Stimulated activated CD8-positive, alpha-beta memory T cell treated with anti-CD3 and anti-CD28 coated beads, Interleukin-12 subunit alpha, Interleukin-12 subunit beta, amount 100 ng/mL, for 4 hours (primary cell): ENCODE measurements at regions not wholly inside any gene's neighbourhood (a gene's known extent, or its start where the extent isn't known, plus 50 kb on each side); places are given as distances from the start of the nearest gene placed in this dataset.

Source experiments
- DNase-seq: peaks from one replicate; pipeline ENCODE4 v3.0.0-alpha.2; 2020; ENCODE audit warnings: low read depth

DNA sequence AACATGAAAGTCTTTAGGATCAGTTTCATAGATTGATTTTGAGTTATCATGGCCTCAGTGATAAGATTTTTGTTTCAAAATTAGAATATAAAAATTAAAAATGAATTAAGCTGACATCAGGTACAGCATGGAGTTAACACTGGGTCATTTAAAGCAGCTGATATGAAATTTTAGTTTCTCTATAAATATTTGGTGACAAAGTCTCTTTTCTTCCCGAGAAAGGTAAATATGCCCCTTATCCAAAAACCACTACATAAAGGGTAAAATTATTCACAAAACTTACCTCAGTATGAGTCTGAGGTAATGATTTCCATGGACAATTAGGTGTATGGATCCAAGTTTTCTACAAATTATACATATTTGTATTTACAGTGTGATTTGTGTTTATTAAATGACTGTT lies 121.5 kb upstream of the PJA2 start:
- DNase-seq, result no peak

- no peak for DNase-seq
Measured at GRCh38 chr5:109529987-109530386, 120.2 kb upstream of the PJA2 start.

- no peak for DNase-seq
Measured at GRCh38 chr5:109529520-109529919, 119.7 kb upstream of the PJA2 start.

DNA sequence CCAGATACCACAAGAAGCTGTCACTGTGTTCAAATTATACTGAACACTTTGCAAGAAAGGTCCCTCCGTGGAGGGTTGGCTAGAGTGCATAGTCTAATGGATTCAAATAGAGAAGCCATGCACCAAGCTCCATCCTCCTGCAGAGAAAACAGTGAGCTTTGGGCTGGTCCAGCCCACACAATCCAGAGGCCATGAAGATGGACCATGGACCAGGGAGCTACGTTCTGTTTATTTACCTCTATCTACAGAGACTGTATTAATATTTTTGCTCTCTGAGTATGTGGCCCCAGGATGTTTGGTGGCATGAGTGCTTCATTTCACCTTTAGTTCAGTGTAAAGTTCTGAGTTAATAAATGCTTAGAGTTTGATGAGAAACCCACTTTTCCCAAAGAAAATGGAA lies 114.8 kb upstream of the PJA2 start:
- no peak for DNase-seq

DNA sequence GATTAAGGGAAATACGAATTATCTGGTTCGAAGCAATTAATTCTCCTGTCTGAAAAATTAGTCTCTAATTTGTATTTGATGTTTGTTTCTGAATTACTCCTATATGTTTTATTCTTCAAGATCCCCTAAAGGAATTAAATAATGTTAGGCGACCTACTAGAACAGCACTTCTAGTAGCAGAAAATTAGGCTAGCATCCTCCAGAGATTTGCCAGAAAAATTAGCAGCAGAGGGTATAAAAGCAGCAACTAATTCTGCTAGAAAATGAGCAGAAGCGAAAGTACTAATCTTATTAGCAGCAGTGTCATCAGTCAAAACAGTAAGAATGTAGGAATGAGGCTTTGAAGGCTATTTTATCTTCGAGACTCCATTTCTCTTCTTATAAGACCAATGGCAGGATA lies 114.3 kb upstream of the PJA2 start:
- no peak for DNase-seq

- DNase-seq, result no peak
Measured at GRCh38 chr5:109522404-109522803, 112.6 kb upstream of the PJA2 start.

- no peak for DNase-seq
Measured at GRCh38 chr5:109519416-109519815, 109.6 kb upstream of the PJA2 start.

DNA sequence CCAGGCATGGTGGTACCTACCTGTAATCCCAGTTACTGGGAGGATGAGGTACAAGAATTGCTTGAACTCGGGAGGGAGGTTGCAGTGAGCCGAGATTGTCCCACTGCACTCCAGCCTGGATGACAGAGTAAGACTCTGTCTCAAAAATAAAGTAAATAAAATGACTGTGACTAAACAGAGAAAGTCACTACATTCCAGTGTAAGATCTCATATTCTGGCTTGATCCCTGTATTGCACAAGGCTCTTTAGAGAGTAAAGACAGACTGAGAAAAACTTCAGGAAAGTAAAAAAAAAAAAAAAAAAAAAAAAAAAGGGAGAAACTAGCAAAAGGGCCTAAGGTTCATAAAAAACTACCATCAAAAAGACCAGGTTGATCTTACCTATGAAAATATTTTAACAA lies 106.6 kb upstream of the PJA2 start:
- DNase-seq, result no peak

DNA sequence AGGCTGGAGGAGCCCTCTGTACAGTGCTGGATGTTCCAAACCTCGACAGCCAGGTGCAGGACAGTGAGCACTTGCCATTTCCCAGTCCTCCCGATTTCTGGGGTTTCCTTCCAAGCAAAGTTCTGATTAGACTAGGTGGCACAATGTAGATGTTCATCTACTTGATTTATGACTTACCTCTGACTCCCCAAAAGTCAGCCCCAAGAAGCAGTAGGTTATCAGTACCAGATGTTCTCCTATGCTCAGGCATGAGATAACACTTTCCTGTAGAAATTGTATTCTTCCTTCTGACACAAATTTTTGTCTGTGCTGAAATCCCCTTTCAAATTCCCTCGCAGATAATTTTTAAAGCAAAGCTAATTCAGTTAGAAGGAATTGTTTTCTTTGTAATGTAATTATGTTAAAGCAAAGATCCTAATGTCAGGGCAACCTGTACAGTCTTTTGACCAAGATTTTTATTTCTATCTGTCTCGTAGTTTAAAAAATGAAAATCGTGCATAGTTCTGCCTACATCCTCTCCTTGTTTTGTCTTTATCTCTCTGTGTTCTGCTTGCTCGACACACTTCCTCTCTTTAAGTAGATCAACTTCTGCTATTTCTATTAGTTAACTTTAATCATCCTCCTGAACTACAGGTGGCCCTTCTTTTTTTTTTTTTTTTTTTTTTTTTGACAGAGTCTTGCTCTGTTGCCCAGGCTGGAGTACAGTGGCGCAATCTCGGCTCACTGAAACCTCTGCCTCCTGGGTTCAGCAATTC lies 102.4 kb upstream of the PJA2 start:
- no peak for DNase-seq

GRCh38 chr5:109506556-109506955 lies 96.8 kb upstream of the PJA2 start:
- DNase-seq, result no peak

DNA sequence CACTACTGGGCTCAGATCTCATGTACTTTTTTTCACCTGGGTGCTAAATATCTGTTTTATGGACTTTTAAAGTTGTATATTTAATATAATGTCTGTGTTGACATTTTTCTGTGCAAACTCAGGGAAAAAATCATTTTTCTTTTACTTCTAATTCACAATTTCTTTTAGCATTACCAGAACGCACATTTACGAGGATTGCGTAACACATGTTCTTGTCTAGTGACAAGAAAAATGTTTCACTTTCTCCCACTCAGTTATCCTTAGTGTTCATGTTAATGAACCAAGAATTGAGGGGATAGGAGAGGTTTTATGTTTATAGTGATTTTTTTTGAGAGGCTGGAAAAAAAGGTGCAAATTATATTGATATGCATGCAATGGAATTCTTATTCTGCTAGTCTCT lies 86.3 kb upstream of the PJA2 start:
- DNase-seq, result no peak

GRCh38 chr5:109487753-109488420 lies 78.1 kb upstream of the PJA2 start:
- no peak for DNase-seq

DNA sequence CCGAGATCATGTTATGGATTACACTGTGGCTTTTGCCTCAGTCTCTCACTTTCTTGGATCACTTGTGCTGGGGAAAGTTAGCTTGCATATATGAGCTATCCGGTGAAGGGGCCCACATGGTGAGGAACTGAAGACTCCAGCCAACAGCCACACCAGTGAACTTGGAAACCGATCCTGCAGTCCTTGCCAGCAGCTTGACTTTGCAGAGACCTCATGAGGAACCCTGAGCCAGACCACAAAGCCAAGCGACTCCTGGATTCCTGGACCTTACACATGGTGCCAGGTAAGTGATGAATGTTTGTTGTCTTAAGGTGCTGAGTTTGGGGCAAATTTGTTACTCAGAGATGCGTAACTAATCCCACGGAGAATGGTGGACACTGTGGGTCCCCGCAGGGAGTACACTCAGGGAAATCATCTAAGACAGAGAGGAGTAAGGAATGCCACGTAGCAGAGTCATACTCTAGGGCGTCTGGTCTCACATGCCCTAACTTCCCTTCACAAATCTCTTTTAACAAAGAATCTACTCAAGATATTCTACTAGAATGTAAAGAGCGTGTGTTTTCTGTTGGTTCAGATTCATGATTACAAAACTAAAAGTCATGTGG lies 76.5 kb upstream of the PJA2 start:
- no peak for DNase-seq

DNA sequence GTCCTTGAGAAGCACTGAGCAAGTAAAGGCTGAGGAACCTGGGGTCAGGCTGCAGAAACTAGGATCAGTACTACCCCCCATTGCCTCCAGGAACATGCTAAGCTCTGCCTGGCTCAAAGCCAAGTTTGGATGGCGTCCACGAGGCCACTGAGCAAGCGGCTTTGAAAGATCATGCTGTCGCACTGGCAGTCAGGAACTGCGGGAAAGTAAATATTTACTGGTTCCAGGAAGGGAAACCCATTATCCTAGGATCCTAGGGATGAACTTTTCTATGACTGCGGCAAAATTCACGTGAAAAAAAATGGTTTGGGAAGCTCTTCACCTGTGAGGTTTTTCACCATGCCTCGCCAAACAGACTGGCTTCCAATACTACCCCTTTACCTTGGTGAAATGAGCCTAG lies 75.3 kb upstream of the PJA2 start:
- no peak for DNase-seq

GRCh38 chr5:109484597-109484996 lies 74.8 kb upstream of the PJA2 start:
- no peak for DNase-seq

DNA sequence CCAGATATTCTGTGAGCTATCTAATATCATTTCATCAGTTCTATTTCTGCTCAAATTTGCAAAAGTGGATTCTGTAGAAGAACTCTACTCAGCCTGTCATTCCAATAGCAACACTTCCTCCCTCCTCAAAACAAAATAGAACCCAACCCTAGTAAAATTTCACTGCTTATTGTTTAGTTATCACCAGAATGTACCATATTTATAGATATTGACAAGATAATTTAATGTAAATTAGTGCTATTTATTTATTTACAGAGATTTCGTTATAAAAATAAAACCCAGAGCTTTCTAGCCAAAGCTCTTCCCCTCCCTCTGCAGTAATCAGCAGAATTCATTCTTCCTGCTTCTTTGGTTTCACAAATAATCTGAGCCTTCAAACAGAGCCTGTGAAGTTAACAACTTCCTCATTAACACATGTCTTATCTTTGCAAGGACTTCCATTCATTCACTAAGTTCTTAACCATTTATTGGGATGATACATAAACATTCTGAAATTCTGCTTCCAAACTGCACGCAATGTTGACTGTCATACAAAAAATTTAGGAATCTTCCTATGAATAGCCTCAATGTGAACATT lies 73.7 kb upstream of the PJA2 start:
- DNase-seq, result no peak

GRCh38 chr5:109482748-109483147 lies 73.0 kb upstream of the PJA2 start:
- DNase-seq, result no peak

DNA sequence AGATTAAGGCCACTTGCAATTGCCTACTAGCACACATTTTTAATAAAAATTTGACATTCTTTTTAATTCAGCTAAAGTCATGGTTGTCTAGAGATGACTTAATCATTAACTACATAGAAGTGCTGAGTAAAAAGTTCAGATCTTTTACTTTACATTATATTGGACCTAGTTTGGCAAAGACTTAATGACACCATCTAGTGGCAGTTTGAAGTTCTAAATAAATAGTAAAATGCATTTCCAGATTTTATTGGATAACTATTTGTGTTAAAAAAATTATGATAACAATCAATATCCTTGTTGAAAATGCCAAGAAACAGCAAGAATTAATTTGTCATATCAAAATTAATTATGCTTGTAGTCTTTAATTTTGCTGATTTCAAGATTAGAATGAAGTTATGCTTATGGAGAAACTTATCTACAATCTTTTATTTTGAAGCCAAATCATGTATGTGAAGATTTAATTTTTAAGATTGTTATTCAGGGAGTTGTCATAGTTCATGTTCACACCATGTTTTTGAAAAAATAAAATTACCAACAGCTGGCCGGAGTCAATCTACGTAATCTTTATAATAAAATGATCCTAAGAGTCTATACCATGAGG lies 69.6 kb upstream of the PJA2 start:
- no peak for DNase-seq

DNA sequence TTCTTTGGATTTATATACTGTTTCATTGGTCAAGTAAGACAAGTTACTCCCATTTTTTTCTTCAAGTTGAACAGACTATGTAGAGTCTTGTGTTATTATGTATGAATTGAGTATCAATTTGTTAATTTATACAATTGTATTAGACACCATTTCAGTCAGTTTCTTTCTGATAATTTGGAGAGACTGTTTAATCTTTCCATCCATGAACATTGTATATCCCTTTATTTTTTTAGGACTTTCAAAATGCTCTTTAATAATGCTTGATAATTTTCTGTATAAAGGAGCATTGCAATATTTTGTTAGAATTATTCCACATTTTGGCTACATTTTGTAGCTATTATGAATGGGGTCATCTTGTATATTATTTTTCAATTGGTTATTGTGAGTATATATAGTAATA lies 69.1 kb upstream of the PJA2 start:
- no peak for DNase-seq

GRCh38 chr5:109476292-109476691 lies 66.5 kb upstream of the PJA2 start:
- no peak for DNase-seq

GRCh38 chr5:109469896-109470662 lies 60.3 kb upstream of the PJA2 start:
- DNase-seq, result no peak
